ENCODE measurements at regions not wholly inside any gene's neighbourhood (a gene's known extent, or its start where the extent isn't known, plus 50 kb on each side); places are given as distances from the start of the nearest gene placed in this dataset.

DNA sequence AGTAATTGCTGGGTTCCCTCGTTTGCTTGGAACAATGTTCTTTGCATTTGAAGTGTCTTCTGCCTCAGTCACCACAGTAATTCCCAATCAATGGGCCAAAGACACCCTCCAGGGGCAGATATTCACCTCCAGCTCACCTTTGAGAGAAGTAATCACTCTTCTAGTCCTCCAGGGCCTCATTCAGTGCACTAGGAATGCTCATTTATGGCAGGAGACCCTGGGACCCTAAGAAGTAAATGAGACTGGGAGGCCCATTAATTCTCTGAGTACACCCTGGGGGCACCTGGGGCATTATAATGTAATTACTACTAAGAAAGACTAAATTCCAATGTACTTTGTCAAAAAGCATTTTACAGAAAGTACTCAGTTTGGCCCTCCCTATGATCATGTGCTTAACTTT lies 158.2 kb upstream of the XYLT1 start:
- H3K4me3 Mint-ChIP-seq = no peak overlapping the region
- no peak for DNase-seq
- peaks cover 4 to 9% of the 10 kb centered on the region in 2 donors for H3K36me3 Mint-ChIP-seq
- no peak overlapping the region for H3K27ac Mint-ChIP-seq
- peaks cover 8 to 37% (median 18%) of the 10 kb centered on the region in 7 donors for H3K9me3 Mint-ChIP-seq
- ATAC-seq (ENCODE audit: low read depth in 2 of 2) = no peak
- peaks cover 26 to 42% (median 42%) of the 10 kb centered on the region in 3 donors for H3K27me3 Mint-ChIP-seq
- H3K4me1 Mint-ChIP-seq = no peaks in the 10 kb centered on the region

DNA sequence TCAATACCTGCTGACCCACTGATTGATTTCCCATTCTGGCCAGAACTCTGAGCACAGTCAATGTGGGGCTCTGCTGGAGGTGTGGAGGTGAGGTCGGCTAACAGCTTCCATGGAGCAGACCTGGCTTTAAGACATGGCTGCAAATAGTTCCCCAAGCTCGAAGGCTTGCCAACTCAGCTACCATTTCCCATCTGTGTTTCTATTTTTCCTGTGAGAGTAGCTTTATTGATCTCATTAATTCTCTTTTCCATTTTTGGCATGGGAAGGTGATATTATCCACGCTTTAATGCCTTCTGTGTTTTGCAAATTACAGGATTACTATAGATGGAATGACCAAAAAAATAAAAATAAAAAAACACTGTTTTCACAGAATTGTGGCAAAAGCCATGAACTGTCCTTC lies 151.6 kb upstream of the XYLT1 start:
- DNase-seq (no peak), ATAC-seq (ENCODE audit: low read depth in 2 of 2) (no peak)
- H3K27me3 Mint-ChIP-seq = peaks cover 26 to 32% (median 28%) of the 10 kb centered on the region in 3 donors
- H3K9me3 Mint-ChIP-seq = peaks cover 7 to 36% (median 16%) of the 10 kb centered on the region in 7 donors
- no peaks in the 10 kb centered on the region for H3K4me1 Mint-ChIP-seq
- no peak overlapping the region for H3K27ac Mint-ChIP-seq
- peaks cover 4 to 6% of the 10 kb centered on the region in 2 donors for H3K36me3 Mint-ChIP-seq
- no peak overlapping the region for H3K4me3 Mint-ChIP-seq

DNA sequence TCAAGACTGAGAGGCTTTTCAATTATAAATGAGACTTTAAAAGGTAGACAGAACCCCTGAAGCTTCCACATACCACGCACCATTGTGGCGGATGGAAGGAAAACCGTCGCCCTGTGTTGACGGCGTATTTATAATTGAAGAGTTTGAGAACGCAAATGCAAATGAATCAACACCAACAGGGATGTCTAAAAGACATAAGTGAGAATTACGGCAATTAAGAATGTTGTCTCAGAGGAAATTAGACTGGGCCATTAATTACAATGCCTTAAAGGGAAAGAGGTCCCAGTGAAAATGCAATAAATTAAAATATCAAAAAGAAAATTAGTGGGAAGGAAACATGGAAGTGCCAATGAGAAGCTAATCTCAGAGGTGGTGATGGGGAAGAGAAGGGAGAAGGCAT lies 148.5 kb upstream of the XYLT1 start:
- DNase-seq (no peak), ATAC-seq (ENCODE audit: low read depth in 2 of 2) (no peak)
- Mint-ChIP-seq H3K9me3 (peaks cover 0 to 10% (median 0%) of the 10 kb centered on the region in 7 donors), H3K27ac (no peak overlapping the region), H3K4me3 (no peak overlapping the region), H3K4me1 (no peaks in the 10 kb centered on the region), H3K27me3 (peaks cover 11 to 34% (median 21%) of the 10 kb centered on the region in 3 donors), H3K36me3 (no peaks in the 10 kb centered on the region)

DNA sequence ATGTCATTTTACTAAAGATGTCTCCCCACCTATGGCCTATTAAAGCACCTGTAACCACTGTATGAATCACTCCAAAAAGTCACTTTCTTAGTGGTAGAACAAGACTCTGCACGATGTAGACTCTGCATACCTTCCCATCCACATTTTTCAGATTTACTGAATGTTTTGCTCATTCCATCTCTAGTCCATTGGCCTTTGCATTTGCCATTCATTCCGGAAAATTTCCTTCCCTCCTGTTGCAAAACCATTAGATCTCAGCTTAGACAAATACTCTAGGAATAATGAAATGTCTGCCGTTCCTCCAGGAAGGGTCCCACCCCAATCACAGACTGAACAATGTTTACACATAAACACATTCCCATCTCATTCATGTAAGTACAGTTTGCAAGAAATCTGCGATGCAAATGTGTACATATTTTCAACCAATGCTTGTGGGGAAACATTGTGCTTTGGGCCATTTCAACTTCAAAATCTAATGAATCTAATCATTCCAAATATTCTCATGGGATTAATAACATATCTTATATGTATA lies 146.3 kb upstream of the XYLT1 start:
- Mint-ChIP-seq H3K9me3 (peaks cover 0 to 3% (median 0%) of the 10 kb centered on the region in 7 donors), H3K27ac (peak overlapping the region in 1 of 6 donors; percentile 0), H3K4me3 (no peak overlapping the region), H3K4me1 (no peaks in the 10 kb centered on the region), H3K27me3 (peaks cover 19 to 34% (median 24%) of the 10 kb centered on the region in 3 donors), H3K36me3 (no peaks in the 10 kb centered on the region)
- DNase-seq (no peak), ATAC-seq (ENCODE audit: low read depth in 2 of 2) (no peak)

DNA sequence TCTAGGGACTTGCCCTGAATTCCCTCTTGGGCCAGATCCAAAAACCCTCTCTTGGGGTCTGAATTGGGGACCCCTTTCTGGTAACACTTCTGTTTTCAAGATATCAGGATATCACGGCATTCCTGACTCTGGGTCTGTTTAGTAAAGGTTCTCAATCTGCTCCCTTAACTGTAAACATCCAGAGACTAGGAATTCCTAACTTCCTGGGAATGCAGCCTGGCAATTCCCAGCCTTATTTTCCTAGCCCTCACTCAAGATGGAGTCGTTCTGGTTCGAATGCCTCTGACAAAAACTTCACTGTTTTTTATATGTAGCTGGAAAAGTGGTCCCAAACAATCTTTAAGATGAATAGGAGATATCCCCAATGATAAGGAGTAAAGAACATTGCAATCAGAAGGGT lies 141.6 kb upstream of the XYLT1 start:
- DNase-seq (no peak), ATAC-seq (ENCODE audit: low read depth in 2 of 2) (no peak)
- Mint-ChIP-seq H3K4me3 (peak overlapping the region in 1 of 8 donors; percentile 25), H3K36me3 (no peaks in the 10 kb centered on the region), H3K9me3 (peaks cover 0 to 3% (median 0%) of the 10 kb centered on the region in 7 donors), H3K27ac (no peak overlapping the region), H3K27me3 (peaks cover 30 to 51% (median 44%) of the 10 kb centered on the region in 3 donors), H3K4me1 (peaks cover 0 to under 1% (median 0%) of the 10 kb centered on the region in 3 donors)

DNA sequence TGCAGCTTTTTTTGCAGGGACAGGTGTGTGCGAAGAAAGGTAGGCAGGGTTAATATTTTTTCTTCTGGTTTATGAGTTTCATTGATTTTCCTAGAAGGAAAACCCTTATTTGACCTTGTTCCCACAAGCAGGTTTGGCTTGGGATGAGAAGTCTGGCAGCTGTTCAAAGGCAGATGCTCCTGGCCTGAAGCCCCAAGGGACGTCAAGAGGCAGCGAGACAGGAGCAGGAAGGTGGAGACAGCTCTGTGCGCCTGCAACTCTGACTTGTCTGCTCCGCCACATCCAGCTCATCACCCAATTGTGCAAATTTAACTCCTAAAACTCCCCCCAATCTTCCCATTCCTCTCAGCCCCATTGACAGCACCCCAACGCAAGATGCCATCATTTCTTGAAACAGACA lies 136.8 kb upstream of the XYLT1 start:
- H3K27me3 Mint-ChIP-seq = peaks cover 42 to 67% (median 51%) of the 10 kb centered on the region in 3 donors

DNA sequence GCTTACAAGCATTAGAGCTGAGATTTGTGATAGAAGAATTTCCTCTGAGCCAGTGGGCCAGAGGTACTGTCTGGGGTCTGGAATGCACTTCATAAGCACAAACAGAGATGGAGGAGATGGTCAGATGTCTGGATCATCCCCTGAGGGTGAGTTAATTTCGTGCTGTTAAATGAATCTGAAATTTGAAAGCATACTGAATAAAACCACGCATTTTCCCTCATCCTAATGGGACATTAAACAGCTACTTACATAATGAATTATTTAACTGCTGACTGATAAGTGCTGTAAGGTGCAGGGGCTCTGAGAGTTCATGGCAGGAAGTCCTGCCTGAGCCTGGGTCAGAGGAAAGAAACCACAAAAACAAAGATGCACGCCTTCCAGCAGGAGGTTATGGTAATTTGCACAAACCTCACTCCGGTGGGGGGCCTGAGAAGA lies 136.3 kb upstream of the XYLT1 start:
- peaks cover 0 to 3% (median 0%) of the 10 kb centered on the region in 7 donors for H3K9me3 Mint-ChIP-seq

More for the DNA sequence above, 136.8 kb upstream of the XYLT1 start:
- Mint-ChIP-seq H3K36me3 (no peaks in the 10 kb centered on the region), H3K9me3 (peaks cover 0 to 3% (median under 1%) of the 10 kb centered on the region in 7 donors), H3K4me1 (peaks cover 0 to 7% (median 6%) of the 10 kb centered on the region in 3 donors), H3K4me3 (no peak overlapping the region), H3K27ac (peak overlapping the region in 1 of 6 donors; percentile 25)
- ATAC-seq (ENCODE audit: low read depth in 2 of 2) = no peak
- no peak for DNase-seq

DNA sequence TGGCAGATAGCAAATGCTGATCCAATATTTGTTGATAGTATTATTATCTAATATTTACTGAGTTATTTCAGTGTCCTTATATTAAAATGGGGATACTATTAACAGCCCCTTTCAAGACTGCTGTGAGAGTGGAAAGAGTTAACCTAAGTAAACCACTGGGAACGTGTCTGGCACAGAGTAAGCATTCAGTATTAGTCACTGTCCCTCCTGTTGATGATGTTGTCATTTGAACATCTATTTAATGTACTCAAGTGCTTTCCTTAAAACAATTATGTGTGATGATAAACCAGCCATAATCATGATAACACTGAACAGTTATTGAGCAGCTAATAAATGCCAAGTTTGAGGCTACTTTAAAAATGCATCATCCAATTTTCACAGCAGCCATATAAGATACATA lies 135.7 kb upstream of the XYLT1 start:
- H3K4me3 Mint-ChIP-seq = no peak overlapping the region
- peaks cover 0 to 7% (median 6%) of the 10 kb centered on the region in 3 donors for H3K4me1 Mint-ChIP-seq
- DNase-seq (no peak), ATAC-seq (ENCODE audit: low read depth in 2 of 2) (no peak)
- peaks cover 0 to 3% (median 0%) of the 10 kb centered on the region in 7 donors for H3K9me3 Mint-ChIP-seq
- no peak overlapping the region for H3K27ac Mint-ChIP-seq
- H3K36me3 Mint-ChIP-seq = no peaks in the 10 kb centered on the region
- peaks cover 41 to 72% (median 46%) of the 10 kb centered on the region in 3 donors for H3K27me3 Mint-ChIP-seq

More for the DNA sequence above, 136.3 kb upstream of the XYLT1 start:
- DNase-seq (no peak), ATAC-seq (ENCODE audit: low read depth in 2 of 2) (no peak)
- H3K27me3 Mint-ChIP-seq = peaks cover 40 to 66% (median 46%) of the 10 kb centered on the region in 3 donors
- no peaks in the 10 kb centered on the region for H3K36me3 Mint-ChIP-seq
- peak overlapping the region in 1 of 6 donors; percentile 4 for H3K27ac Mint-ChIP-seq
- H3K4me1 Mint-ChIP-seq = peaks cover 0 to 7% (median 6%) of the 10 kb centered on the region in 3 donors
- H3K4me3 Mint-ChIP-seq = no peak overlapping the region

DNA sequence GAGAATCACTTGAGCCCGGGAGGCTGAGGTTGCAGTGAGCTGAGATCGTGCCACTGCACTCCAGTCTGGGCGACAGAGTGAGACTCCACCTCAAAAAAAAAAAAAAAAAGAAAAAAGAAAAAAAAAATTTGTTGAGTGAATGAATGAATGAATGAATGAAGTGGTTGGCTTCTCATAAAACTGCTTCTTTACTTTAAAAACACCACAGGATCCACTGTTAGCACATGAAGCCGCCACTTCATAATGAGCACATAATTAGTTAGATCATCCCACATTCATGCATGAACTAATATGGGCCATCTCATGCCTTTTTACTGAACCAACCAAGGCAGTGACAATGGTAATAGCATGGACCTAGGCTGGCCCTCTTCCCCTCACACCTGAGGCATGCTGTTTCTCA lies 135.0 kb upstream of the XYLT1 start:
- H3K36me3 Mint-ChIP-seq = no peaks in the 10 kb centered on the region
- no peak for DNase-seq
- ATAC-seq (ENCODE audit: low read depth in 2 of 2) = no peak
- H3K27ac Mint-ChIP-seq = no peak overlapping the region
- no peak overlapping the region for H3K4me3 Mint-ChIP-seq
- H3K9me3 Mint-ChIP-seq = peaks cover 0 to 3% (median 0%) of the 10 kb centered on the region in 7 donors
- peaks cover 35 to 65% (median 39%) of the 10 kb centered on the region in 3 donors for H3K27me3 Mint-ChIP-seq
- H3K4me1 Mint-ChIP-seq = peaks cover 0 to 7% (median 6%) of the 10 kb centered on the region in 3 donors

DNA sequence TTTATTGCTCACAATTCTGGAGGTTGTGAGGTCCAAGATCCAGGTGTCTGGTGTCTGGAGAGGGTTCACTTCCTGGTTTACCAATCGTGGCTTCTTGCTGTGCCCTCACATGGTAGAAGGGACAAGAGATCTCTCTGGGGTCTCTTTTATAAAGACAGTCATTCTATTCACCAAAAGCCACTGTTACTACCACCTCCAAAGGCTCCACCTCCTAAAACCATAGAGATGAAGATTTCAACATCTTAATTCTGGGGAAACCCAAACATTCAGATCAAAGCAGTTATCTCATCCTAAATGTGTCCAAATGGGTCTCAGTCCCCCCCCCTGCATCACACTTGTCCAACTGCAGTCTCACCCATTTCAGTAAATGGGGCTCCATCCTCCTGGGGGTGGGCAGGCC lies 132.9 kb upstream of the XYLT1 start:
- Mint-ChIP-seq H3K36me3 (peaks cover 2 to 4% of the 10 kb centered on the region in 2 donors), H3K9me3 (peaks cover 0 to 21% (median 6%) of the 10 kb centered on the region in 7 donors), H3K27me3 (peaks cover 27 to 51% (median 30%) of the 10 kb centered on the region in 3 donors), H3K4me1 (peaks cover 0 to 7% (median 6%) of the 10 kb centered on the region in 3 donors), H3K27ac (no peak overlapping the region), H3K4me3 (no peak overlapping the region)
- no peak for DNase-seq
- no peak for ATAC-seq (ENCODE audit: low read depth in 2 of 2)

DNA sequence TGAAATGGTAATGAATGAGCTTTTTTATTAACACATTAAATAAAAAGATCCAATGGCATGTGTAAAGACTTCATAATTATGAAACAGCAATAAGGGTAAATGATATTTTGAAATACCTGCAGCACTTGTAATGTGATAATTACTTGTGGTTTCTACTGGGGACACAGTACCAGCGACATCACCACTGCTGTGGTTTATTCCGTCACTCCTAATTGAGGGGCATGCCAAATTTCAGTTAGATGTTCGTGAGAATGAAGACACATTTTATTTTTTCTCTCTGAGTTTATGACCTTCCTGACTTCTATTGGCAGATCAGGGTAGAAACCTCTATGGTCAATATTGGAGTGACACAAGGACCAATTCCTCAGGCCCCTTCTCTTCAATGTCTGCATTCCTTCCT lies 131.9 kb upstream of the XYLT1 start:
- DNase-seq = no peak
- Mint-ChIP-seq H3K4me1 (peaks cover 0 to 7% (median 6%) of the 10 kb centered on the region in 3 donors), H3K27me3 (peaks cover 18 to 52% (median 26%) of the 10 kb centered on the region in 3 donors), H3K27ac (no peak overlapping the region), H3K9me3 (peaks cover 2 to 30% (median 13%) of the 10 kb centered on the region in 7 donors), H3K36me3 (peaks cover 11 to 12% of the 10 kb centered on the region in 2 donors), H3K4me3 (no peak overlapping the region)
- no peak for ATAC-seq (ENCODE audit: low read depth in 2 of 2)

DNA sequence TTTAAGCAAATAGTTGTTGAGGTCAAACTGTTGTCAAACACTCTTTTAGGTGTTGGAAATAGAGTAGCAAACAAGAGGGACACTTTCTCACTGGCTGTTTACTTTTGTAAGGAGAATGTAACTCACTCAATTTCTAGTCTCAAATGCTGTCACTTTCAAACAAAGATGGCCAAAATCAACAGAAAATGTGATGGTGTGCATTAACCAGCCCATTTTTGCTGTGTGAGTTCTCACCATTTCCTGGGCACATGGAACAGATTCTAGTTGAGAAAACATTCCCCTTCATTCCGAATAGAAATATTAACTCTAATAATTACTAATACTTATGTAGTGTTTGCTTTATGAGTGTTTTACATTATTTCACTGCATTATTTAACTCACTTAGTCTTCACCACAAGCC lies 128.2 kb upstream of the XYLT1 start:
- Mint-ChIP-seq H3K27me3 (peaks cover 6 to 28% (median 19%) of the 10 kb centered on the region in 3 donors), H3K36me3 (peaks cover 12% of the 10 kb centered on the region in 2 donors), H3K27ac (no peak overlapping the region), H3K4me3 (no peak overlapping the region), H3K4me1 (no peaks in the 10 kb centered on the region), H3K9me3 (peaks cover 2 to 32% (median 13%) of the 10 kb centered on the region in 7 donors)
- ATAC-seq (ENCODE audit: low read depth in 2 of 2) = no peak
- DNase-seq = no peak

DNA sequence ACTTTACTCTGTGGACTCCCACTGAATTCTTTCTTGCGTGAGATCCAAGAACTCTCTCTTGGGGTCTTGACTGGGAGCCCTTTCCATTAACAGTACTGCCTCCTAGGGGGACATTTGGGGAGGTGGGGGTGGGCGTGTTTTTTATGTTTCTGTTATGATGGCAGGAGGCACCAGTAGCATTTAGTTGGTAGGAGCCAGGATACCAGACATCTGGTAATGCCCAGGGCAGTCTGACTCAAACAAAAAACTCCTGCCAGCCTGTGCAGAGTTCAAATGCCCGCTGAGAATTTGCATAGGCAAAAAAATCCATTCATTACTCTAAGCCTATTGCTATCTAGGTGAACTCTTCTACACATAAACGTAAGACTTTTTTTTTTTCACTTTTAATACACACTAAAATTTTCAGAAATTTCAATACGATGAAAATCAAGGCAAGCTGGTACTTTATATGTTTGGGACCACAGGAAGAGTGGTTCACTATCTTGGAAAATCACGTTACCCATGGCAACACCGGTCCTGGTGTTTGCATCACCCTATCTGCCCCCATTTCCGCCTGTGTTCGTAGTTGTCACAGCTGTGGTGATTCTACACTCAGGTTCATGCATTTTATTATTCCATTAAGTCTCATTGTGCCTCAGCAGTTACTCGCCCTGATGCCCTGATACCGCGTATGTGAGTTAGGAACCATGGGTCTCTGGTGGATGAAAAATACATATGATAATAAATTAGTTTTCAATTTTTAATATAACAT lies 121.1 kb upstream of the XYLT1 start:
- Mint-ChIP-seq H3K27ac (no peak overlapping the region), H3K9me3 (peaks cover 0 to 11% (median 5%) of the 10 kb centered on the region in 7 donors), H3K4me1 (peaks cover 0 to 3% (median 0%) of the 10 kb centered on the region in 3 donors), H3K4me3 (no peak overlapping the region), H3K27me3 (peaks cover 26 to 36% (median 34%) of the 10 kb centered on the region in 3 donors), H3K36me3 (peaks cover 0 to 17% of the 10 kb centered on the region in 2 donors)
- DNase-seq = no peak
- no peak for ATAC-seq (ENCODE audit: low read depth in 2 of 2)
